OCI-LY3 (cell line): ENCODE measurements at regions not wholly inside any gene's neighbourhood (a gene's known extent, or its start where the extent isn't known, plus 50 kb on each side); places are given as distances from the start of the nearest gene placed in this dataset.
A peak's percentile ranks its signal among the peaks of the same experiment; 100 is the strongest.
"Not testable (repeated sequence)": the region's sequence is repeated elsewhere in the genome, so short reads cannot be mapped to it uniquely, and the experiment has no call there.

Experiments
- H2AFZ ChIP-seq: fragments of 200-600, 300-600 bp; shearing (Covaris generic); 2 replicates; pipeline ENCODE4 v1.6.0; 2014; ENCODE audit warnings: antibody characterized with exemption, low read depth, low read length
- H3K27ac ChIP-seq: fragments of 200-600, 300-600 bp; sonication (generic); 2 replicates; pipeline ENCODE4 v1.5.1; 2014; ENCODE audit warnings: mild to moderate bottlenecking, low read length, moderate library complexity, mixed read lengths
- H3K27me3 ChIP-seq: fragments of 200-600, 300-600 bp; sonication (generic); 2 replicates; pipeline ENCODE4 v1.6.1; 2014; ENCODE audit warnings: low read depth, low read length, mixed read lengths
- H3K36me3 ChIP-seq: fragments of 200-600, 300-600 bp; sonication (generic); replicated peaks from 2 replicates; pipeline ENCODE3; 2014; ENCODE audit warnings: low read depth, low read length, mixed read lengths
- H3K4me1 ChIP-seq: fragments of 300-600, 200-600 bp; sonication (generic); 2 replicates; pipeline ENCODE4 v1.6.1; 2014; ENCODE audit warnings: low read length, mixed read lengths
- H3K4me2 ChIP-seq: fragments of 200-600, 300-600 bp; sonication (generic); 2 replicates; pipeline ENCODE4 v1.6.1; 2014; ENCODE audit warnings: low read length, mixed read lengths
- H3K4me3 ChIP-seq: fragments of 300-600, 200-600 bp; sonication (generic); 2 replicates; pipeline ENCODE4 v1.5.1; 2014; ENCODE audit warnings: antibody characterized with exemption, mild to moderate bottlenecking, low read length, moderate library complexity
- H3K79me2 ChIP-seq: fragments of 300-600, 200-600 bp; shearing (Covaris generic); 2 replicates; pipeline ENCODE4 v1.6.1; 2014; ENCODE audit warnings: mild to moderate bottlenecking, low read length, mixed read lengths
- H3K9ac ChIP-seq: fragments of 300-600, 200-600 bp; shearing (Covaris generic); 2 replicates; pipeline ENCODE4 v1.6.0; 2014; ENCODE audit warnings: mild to moderate bottlenecking, low read length, moderate library complexity
- H3K9me3 ChIP-seq: fragments of 200-600, 300-600 bp; shearing (Covaris generic); 2 replicates; pipeline ENCODE4 v1.6.1; 2014; ENCODE audit warnings: low read length, mixed read lengths; ENCODE audit not compliant: insufficient read depth
- H4K20me1 ChIP-seq: fragments of 200-600, 300-600 bp; sonication (generic); 2 replicates; pipeline ENCODE4 v1.6.1; 2016; ENCODE audit warnings: low read length, mixed read lengths; ENCODE audit not compliant: insufficient read depth
- CTCF ChIP-seq: fragments of 200-600, 300-600 bp; sonication (generic); IDR thresholded peaks from 2 replicates; pipeline ENCODE4 v1.5.1; 2014; ENCODE audit warnings: antibody characterized with exemption, low read length, low read depth
- EZH2phosphoT487 ChIP-seq: fragments of 200-600 bp; shearing (Covaris generic); IDR thresholded peaks from 2 replicates; pipeline ENCODE4 v1.6.1; 2018; ENCODE audit warnings: antibody characterized with exemption, mixed run types, low read depth

- not testable (repeated sequence) for H3K9ac ChIP-seq, H2AFZ ChIP-seq, H3K79me2 ChIP-seq, H3K4me1 ChIP-seq, H3K36me3 ChIP-seq, H3K27ac ChIP-seq, H4K20me1 ChIP-seq, H3K4me3 ChIP-seq, H3K4me2 ChIP-seq, H3K27me3 ChIP-seq, H3K9me3 ChIP-seq
Measured at GRCh38 chr18:7178568-7178967, 52.3 kb upstream of the LRRC30 start.

GRCh38 chr18:7177116-7177744, 53.7 kb upstream of the LRRC30 start:
- H2AFZ ChIP-seq = no peak overlapping the region
- H3K9ac ChIP-seq = no peak overlapping the region
- H4K20me1 ChIP-seq = no peaks in the 10 kb centered on the region
- no peaks in the 10 kb centered on the region for H3K4me1 ChIP-seq
- TF ChIP-seq CTCF (peak; percentile 67), EZH2phosphoT487 (no peak)
- H3K79me2 ChIP-seq = no peaks in the 10 kb centered on the region
- no peaks in the 10 kb centered on the region for H3K9me3 ChIP-seq
- H3K4me3 ChIP-seq = no peak overlapping the region
- no peak overlapping the region for H3K27ac ChIP-seq
- no peak overlapping the region for H3K4me2 ChIP-seq
- no peaks in the 10 kb centered on the region for H3K27me3 ChIP-seq
- no peaks in the 10 kb centered on the region for H3K36me3 ChIP-seq

GRCh38 chr18:7174344-7175095, 56.4 kb upstream of the LRRC30 start:
- no peak overlapping the region for H3K4me2 ChIP-seq
- H3K36me3 ChIP-seq = no peaks in the 10 kb centered on the region
- H3K9me3 ChIP-seq = no peaks in the 10 kb centered on the region
- no peaks in the 10 kb centered on the region for H3K79me2 ChIP-seq
- no peaks in the 10 kb centered on the region for H3K4me1 ChIP-seq
- H2AFZ ChIP-seq = no peak overlapping the region
- no peak overlapping the region for H3K9ac ChIP-seq
- H3K4me3 ChIP-seq = no peak overlapping the region
- no peaks in the 10 kb centered on the region for H4K20me1 ChIP-seq
- no peaks in the 10 kb centered on the region for H3K27me3 ChIP-seq
- no peak overlapping the region for H3K27ac ChIP-seq
- TF ChIP-seq CTCF (no peak), EZH2phosphoT487 (no peak)

GRCh38 chr18:7173216-7173615, 55.6 kb upstream of the LAMA1 start:
- no peak overlapping the region for H3K27ac ChIP-seq
- H4K20me1 ChIP-seq = no peaks in the 10 kb centered on the region
- H3K36me3 ChIP-seq = no peaks in the 10 kb centered on the region
- no peak overlapping the region for H3K9ac ChIP-seq
- no peak for TF ChIP-seq EZH2phosphoT487
- no peak for TF ChIP-seq CTCF
- H3K79me2 ChIP-seq = no peaks in the 10 kb centered on the region
- H3K27me3 ChIP-seq = no peaks in the 10 kb centered on the region
- no peaks in the 10 kb centered on the region for H3K9me3 ChIP-seq
- H3K4me2 ChIP-seq = no peak overlapping the region
- no peak overlapping the region for H2AFZ ChIP-seq
- H3K4me3 ChIP-seq = no peak overlapping the region
- no peaks in the 10 kb centered on the region for H3K4me1 ChIP-seq
